IMR-90 (cell line): ENCODE measurements at regions not wholly inside any gene's neighbourhood (a gene's known extent, or its start where the extent isn't known, plus 50 kb on each side); places are given as distances from the start of the nearest gene placed in this dataset.

ENCODE experiments used
- BHLHE40 ChIP-seq: fragments of 150-350 bp; IDR thresholded peaks from 2 replicates; pipeline ENCODE4 v1.6.1; 2016; ENCODE audit warnings: mild to moderate bottlenecking, low read depth, low read length
- CTCF ChIP-seq: conservative IDR thresholded peaks from 2 replicates; pipeline ENCODE4 v1.5.1; 2012; ENCODE audit warnings: mild to moderate bottlenecking, low read depth, low read length, improper control_type of control experiment
- POLR2A ChIP-seq: IDR thresholded peaks from 2 replicates; pipeline ENCODE4 v1.6.1; 2012; ENCODE audit warnings: mild to moderate bottlenecking, low read depth, low read length

- TF ChIP-seq BHLHE40 (no peak), CTCF (no peak), POLR2A (no peak)
Observed at GRCh38 chr1:58123051-58123450, 423.5 kb downstream of the OMA1 start.
